ENCODE measurements at regions not wholly inside any gene's neighbourhood (a gene's known extent, or its start where the extent isn't known, plus 50 kb on each side); places are given as distances from the start of the nearest gene placed in this dataset.

- H3K27ac ChIP-seq, result no peak overlapping the region
- no peak for TF ChIP-seq CTCF (conservative IDR thresholded peaks at IDR 0.05)
- no peak for TF ChIP-seq ZFX (IDR thresholded peaks at IDR 0.05)
Observed at GRCh38 chr12:91810531-91811451, 334.9 kb downstream of the BTG1 start.

GRCh38 chr12:91810077-91810476 lies 335.6 kb downstream of the BTG1 start:
- no peak for TF ChIP-seq ZFX (IDR thresholded peaks at IDR 0.05)
- H3K27ac ChIP-seq, result no peak overlapping the region

- no peak for TF ChIP-seq ZFX (IDR thresholded peaks at IDR 0.05)
- no peak for TF ChIP-seq CTCF (conservative IDR thresholded peaks at IDR 0.05)
- no peak overlapping the region for H3K27ac ChIP-seq
Observed at GRCh38 chr12:91805031-91805430, 340.6 kb downstream of the BTG1 start.

GRCh38 chr12:91804533-91804932 lies 341.1 kb downstream of the BTG1 start:
- H3K27ac ChIP-seq, result no peak overlapping the region
- TF ChIP-seq CTCF (conservative IDR thresholded peaks at IDR 0.05), result no peak
- no peak for TF ChIP-seq ZFX (IDR thresholded peaks at IDR 0.05)

- H3K27ac ChIP-seq, result no peak overlapping the region
- TF ChIP-seq ZFX (IDR thresholded peaks at IDR 0.05) (no peak), CTCF (conservative IDR thresholded peaks at IDR 0.05) (no peak)
Observed at GRCh38 chr12:91801048-91801447, 344.6 kb downstream of the BTG1 start.

- H3K27ac ChIP-seq, result no peak overlapping the region
- TF ChIP-seq ZFX (IDR thresholded peaks at IDR 0.05) (no peak), CTCF (conservative IDR thresholded peaks at IDR 0.05) (no peak)
Observed at GRCh38 chr12:91793676-91794075, 352.0 kb downstream of the BTG1 start.

- TF ChIP-seq ZFX (IDR thresholded peaks at IDR 0.05) (no peak), CTCF (conservative IDR thresholded peaks at IDR 0.05) (no peak)
- H3K27ac ChIP-seq, result no peak overlapping the region
Observed at GRCh38 chr12:91792597-91792996, 353.0 kb downstream of the BTG1 start.
